ENCODE measurements at regions not wholly inside any gene's neighbourhood (a gene's known extent, or its start where the extent isn't known, plus 50 kb on each side); places are given as distances from the start of the nearest gene placed in this dataset.
A peak's percentile ranks its signal among the peaks of the same experiment; 100 is the strongest.

DNA sequence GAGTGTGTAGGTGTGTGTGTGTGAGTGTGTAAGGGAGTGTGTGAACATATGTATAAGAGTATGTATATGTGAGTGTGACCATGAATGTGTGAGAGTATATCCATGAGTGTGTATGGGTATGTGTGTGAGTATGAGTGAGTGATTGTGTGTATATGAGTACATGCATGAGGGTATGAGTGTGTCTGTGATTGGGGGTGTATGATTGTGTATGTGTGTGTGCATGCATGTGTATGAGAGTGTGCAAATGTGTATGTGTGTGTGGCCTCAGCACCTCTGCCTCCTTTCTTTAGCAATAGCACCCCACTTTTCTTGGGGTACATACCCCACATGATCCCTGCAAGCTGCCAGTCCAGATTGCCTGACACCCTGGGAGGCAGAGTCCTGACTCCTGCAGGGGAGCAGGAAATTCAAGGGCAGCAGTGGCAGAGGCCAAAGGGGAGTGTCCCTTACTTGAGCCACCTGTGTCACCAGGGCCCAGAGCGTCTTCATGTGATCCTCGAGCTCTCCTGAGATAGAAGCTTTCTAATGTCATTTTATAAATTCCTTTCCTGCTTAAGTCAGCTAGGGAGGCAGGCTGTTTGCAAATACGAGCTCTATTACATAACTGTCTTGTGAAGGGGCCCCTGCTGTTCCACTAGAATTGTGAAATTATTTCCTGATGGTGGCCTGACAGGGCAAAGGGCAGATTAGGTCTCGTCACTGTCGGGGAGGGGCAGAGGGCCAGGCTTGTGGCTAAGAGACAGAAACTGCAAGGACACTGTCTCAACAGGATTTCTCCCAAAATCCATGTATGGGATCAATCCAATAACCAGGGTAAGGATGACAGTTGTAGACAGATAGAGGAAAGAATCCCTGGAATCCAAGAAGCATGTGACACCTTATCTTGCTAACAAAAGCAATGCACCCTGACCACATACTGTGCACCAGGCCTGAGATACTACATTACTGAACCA is 389.1 kb downstream of the GADD45G start:
- no peak overlapping the region for H3K4me3 Mint-ChIP-seq
- peak; percentile 42 for DNase-seq (ENCODE audit: low spot score)
- H3K36me3 ChIP-seq (ENCODE audit: insufficient read depth) = no peaks in the 10 kb centered on the region
- H2AFZ ChIP-seq = no peak overlapping the region
- H3F3A ChIP-seq (replicated peaks; ENCODE audit: low read depth) = no peaks in the 10 kb centered on the region
- no peak overlapping the region for H3K4me3 ChIP-seq
- H3K4me1 Mint-ChIP-seq = peaks cover 6% of the 10 kb centered on the region
- H3K27me3 Mint-ChIP-seq (ENCODE audit: insufficient read depth, low read depth, poor library complexity) = peaks cover 3% of the 10 kb centered on the region
- H3K4me1 ChIP-seq (ENCODE audit: insufficient read depth) = peaks cover 13% of the 10 kb centered on the region
- H3K9me3 Mint-ChIP-seq = peaks cover 22% of the 10 kb centered on the region; the same call in 2 of the 3 replicates
- H4K20me1 ChIP-seq (replicated peaks; ENCODE audit: insufficient read depth) = no peaks in the 10 kb centered on the region
- no peaks in the 10 kb centered on the region for H3K27me3 ChIP-seq (ENCODE audit: insufficient read depth)
- ATAC-seq = peak; percentile 46
- H3K27ac ChIP-seq (ENCODE audit: low read depth) = no peak overlapping the region
- H3K4me2 ChIP-seq = peak overlapping the region; percentile 66
- no peak for TF ChIP-seq ZNF114 (CRISPR knock-in tag; IDR thresholded peaks at IDR 0.05)
- TF ChIP-seq ZNF331 (CRISPR knock-in tag; IDR thresholded peaks at IDR 0.05; ENCODE audit: low read depth) = no peak
- no peak for TF ChIP-seq ETS1 (IDR thresholded peaks at IDR 0.05)
- TF ChIP-seq, protein P1, sequence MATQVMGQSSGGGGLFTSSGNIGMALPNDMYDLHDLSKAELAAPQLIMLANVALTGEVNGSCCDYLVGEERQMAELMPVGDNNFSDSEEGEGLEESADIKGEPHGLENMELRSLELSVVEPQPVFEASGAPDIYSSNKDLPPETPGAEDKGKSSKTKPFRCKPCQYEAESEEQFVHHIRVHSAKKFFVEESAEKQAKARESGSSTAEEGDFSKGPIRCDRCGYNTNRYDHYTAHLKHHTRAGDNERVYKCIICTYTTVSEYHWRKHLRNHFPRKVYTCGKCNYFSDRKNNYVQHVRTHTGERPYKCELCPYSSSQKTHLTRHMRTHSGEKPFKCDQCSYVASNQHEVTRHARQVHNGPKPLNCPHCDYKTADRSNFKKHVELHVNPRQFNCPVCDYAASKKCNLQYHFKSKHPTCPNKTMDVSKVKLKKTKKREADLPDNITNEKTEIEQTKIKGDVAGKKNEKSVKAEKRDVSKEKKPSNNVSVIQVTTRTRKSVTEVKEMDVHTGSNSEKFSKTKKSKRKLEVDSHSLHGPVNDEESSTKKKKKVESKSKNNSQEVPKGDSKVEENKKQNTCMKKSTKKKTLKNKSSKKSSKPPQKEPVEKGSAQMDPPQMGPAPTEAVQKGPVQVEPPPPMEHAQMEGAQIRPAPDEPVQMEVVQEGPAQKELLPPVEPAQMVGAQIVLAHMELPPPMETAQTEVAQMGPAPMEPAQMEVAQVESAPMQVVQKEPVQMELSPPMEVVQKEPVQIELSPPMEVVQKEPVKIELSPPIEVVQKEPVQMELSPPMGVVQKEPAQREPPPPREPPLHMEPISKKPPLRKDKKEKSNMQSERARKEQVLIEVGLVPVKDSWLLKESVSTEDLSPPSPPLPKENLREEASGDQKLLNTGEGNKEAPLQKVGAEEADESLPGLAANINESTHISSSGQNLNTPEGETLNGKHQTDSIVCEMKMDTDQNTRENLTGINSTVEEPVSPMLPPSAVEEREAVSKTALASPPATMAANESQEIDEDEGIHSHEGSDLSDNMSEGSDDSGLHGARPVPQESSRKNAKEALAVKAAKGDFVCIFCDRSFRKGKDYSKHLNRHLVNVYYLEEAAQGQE (IDR thresholded peaks at IDR 0.05; ENCODE audit: unreplicated experiment) = no peak
- no peak for TF ChIP-seq NANOG (IDR thresholded peaks at IDR 0.05; ENCODE audit: borderline replicate concordance)
- no peak for TF ChIP-seq EZH2 (IDR thresholded peaks at IDR 0.05; ENCODE audit: low read depth, unreplicated experiment)
- no peak for TF ChIP-seq EZH2phosphoT487 (IDR thresholded peaks at IDR 0.05; ENCODE audit: unreplicated experiment)
- TF ChIP-seq, protein P2, sequence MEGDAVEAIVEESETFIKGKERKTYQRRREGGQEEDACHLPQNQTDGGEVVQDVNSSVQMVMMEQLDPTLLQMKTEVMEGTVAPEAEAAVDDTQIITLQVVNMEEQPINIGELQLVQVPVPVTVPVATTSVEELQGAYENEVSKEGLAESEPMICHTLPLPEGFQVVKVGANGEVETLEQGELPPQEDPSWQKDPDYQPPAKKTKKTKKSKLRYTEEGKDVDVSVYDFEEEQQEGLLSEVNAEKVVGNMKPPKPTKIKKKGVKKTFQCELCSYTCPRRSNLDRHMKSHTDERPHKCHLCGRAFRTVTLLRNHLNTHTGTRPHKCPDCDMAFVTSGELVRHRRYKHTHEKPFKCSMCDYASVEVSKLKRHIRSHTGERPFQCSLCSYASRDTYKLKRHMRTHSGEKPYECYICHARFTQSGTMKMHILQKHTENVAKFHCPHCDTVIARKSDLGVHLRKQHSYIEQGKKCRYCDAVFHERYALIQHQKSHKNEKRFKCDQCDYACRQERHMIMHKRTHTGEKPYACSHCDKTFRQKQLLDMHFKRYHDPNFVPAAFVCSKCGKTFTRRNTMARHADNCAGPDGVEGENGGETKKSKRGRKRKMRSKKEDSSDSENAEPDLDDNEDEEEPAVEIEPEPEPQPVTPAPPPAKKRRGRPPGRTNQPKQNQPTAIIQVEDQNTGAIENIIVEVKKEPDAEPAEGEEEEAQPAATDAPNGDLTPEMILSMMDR (conservative IDR thresholded peaks at IDR 0.05; ENCODE audit: low read depth in 2 of 2) = no peak
- no peak for TF ChIP-seq CREB1 (CRISPR knock-in tag; IDR thresholded peaks at IDR 0.05; ENCODE audit: low read depth)
- TF ChIP-seq POLR2AphosphoS5 (IDR thresholded peaks at IDR 0.05; ENCODE audit: low read depth) = no peak
- TF ChIP-seq, protein P3, sequence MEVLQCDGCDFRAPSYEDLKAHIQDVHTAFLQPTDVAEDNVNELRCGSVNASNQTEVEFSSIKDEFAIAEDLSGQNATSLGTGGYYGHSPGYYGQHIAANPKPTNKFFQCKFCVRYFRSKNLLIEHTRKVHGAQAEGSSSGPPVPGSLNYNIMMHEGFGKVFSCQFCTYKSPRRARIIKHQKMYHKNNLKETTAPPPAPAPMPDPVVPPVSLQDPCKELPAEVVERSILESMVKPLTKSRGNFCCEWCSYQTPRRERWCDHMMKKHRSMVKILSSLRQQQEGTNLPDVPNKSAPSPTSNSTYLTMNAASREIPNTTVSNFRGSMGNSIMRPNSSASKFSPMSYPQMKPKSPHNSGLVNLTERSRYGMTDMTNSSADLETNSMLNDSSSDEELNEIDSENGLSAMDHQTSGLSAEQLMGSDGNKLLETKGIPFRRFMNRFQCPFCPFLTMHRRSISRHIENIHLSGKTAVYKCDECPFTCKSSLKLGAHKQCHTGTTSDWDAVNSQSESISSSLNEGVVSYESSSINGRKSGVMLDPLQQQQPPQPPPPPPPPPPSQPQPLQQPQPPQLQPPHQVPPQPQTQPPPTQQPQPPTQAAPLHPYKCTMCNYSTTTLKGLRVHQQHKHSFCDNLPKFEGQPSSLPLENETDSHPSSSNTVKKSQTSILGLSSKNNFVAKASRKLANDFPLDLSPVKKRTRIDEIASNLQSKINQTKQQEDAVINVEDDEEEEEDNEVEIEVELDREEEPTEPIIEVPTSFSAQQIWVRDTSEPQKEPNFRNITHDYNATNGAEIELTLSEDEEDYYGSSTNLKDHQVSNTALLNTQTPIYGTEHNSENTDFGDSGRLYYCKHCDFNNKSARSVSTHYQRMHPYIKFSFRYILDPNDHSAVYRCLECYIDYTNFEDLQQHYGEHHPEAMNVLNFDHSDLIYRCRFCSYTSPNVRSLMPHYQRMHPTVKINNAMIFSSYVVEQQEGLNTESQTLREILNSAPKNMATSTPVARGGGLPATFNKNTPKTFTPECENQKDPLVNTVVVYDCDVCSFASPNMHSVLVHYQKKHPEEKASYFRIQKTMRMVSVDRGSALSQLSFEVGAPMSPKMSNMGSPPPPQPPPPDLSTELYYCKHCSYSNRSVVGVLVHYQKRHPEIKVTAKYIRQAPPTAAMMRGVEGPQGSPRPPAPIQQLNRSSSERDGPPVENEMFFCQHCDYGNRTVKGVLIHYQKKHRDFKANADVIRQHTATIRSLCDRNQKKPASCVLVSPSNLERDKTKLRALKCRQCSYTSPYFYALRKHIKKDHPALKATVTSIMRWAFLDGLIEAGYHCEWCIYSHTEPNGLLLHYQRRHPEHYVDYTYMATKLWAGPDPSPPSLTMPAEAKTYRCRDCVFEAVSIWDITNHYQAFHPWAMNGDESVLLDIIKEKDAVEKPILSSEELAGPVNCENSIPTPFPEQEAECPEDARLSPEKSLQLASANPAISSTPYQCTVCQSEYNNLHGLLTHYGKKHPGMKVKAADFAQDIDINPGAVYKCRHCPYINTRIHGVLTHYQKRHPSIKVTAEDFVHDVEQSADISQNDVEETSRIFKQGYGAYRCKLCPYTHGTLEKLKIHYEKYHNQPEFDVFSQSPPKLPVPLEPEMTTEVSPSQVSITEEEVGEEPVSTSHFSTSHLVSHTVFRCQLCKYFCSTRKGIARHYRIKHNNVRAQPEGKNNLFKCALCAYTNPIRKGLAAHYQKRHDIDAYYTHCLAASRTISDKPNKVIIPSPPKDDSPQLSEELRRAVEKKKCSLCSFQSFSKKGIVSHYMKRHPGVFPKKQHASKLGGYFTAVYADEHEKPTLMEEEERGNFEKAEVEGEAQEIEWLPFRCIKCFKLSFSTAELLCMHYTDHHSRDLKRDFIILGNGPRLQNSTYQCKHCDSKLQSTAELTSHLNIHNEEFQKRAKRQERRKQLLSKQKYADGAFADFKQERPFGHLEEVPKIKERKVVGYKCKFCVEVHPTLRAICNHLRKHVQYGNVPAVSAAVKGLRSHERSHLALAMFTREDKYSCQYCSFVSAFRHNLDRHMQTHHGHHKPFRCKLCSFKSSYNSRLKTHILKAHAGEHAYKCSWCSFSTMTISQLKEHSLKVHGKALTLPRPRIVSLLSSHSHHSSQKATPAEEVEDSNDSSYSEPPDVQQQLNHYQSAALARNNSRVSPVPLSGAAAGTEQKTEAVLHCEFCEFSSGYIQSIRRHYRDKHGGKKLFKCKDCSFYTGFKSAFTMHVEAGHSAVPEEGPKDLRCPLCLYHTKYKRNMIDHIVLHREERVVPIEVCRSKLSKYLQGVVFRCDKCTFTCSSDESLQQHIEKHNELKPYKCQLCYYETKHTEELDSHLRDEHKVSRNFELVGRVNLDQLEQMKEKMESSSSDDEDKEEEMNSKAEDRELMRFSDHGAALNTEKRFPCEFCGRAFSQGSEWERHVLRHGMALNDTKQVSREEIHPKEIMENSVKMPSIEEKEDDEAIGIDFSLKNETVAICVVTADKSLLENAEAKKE (CRISPR knock-in tag; IDR thresholded peaks at IDR 0.05) = no peak
- TF ChIP-seq STAT1 (IDR thresholded peaks at IDR 0.05; ENCODE audit: unreplicated experiment) = no peak
- TF ChIP-seq JUNB (IDR thresholded peaks at IDR 0.05; ENCODE audit: unreplicated experiment) = no peak
- no peaks in the 10 kb centered on the region for H3K79me2 ChIP-seq (replicated peaks; ENCODE audit: insufficient read depth)
- H3K9me2 ChIP-seq (ENCODE audit: insufficient read depth) = no peaks in the 10 kb centered on the region
- no peak overlapping the region for H3K27ac Mint-ChIP-seq
- peaks cover 4% of the 10 kb centered on the region; the same call in 2 of the 3 replicates for H3K36me3 Mint-ChIP-seq (ENCODE audit: low read depth)

All from GM23338 (cell line).